ENCODE measurements at regions not wholly inside any gene's neighbourhood (a gene's known extent, or its start where the extent isn't known, plus 50 kb on each side); places are given as distances from the start of the nearest gene placed in this dataset.

DNA sequence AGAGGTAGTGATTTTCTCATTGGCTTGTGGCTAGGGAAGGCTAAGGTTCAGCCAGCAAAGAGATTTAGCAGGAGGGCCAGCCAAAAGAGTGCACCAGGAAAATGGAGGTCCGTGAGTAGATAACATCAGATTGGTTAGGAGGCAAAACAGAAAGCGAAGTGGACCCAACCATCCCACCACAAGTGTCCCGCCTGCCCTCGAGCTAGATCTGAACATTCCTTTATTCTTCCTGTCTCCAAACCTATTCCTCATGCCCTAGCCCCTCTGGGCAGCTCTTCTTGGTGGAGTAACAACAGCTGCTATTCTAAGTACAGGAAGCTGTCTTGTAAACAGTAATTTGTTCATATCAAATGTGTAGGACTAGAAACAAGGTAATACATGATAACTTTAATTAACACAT lies 85.7 kb upstream of the BET1 start:
- Mint-ChIP-seq H3K4me3 (no peak overlapping the region), H3K4me1 (peaks cover 25% of the 10 kb centered on the region), H3K36me3 (ENCODE audit: low read depth) (no peaks in the 10 kb centered on the region), H3K9me3 (no peaks in the 10 kb centered on the region), H3K27me3 (ENCODE audit: insufficient read depth, low read depth, poor library complexity) (no peaks in the 10 kb centered on the region), H3K27ac (no peak overlapping the region)
- H3K36me3 ChIP-seq (ENCODE audit: insufficient read depth): no peaks in the 10 kb centered on the region
- no peaks in the 10 kb centered on the region for H3K27me3 ChIP-seq (ENCODE audit: insufficient read depth)
- H3K4me2 ChIP-seq: no peak overlapping the region
- ATAC-seq: no peak
- H3F3A ChIP-seq (replicated peaks; ENCODE audit: low read depth): no peaks in the 10 kb centered on the region
- no peak overlapping the region for H3K27ac ChIP-seq (ENCODE audit: low read depth)
- no peak for DNase-seq (ENCODE audit: low spot score)
- no peaks in the 10 kb centered on the region for H4K20me1 ChIP-seq (replicated peaks; ENCODE audit: insufficient read depth)
- H3K4me1 ChIP-seq (ENCODE audit: insufficient read depth): peaks cover 18% of the 10 kb centered on the region
- no peak overlapping the region for H2AFZ ChIP-seq
- H3K9me2 ChIP-seq (ENCODE audit: insufficient read depth): no peaks in the 10 kb centered on the region
- H3K4me3 ChIP-seq: no peak overlapping the region
- no peaks in the 10 kb centered on the region for H3K79me2 ChIP-seq (replicated peaks; ENCODE audit: insufficient read depth)
- TF ChIP-seq, protein P1, sequence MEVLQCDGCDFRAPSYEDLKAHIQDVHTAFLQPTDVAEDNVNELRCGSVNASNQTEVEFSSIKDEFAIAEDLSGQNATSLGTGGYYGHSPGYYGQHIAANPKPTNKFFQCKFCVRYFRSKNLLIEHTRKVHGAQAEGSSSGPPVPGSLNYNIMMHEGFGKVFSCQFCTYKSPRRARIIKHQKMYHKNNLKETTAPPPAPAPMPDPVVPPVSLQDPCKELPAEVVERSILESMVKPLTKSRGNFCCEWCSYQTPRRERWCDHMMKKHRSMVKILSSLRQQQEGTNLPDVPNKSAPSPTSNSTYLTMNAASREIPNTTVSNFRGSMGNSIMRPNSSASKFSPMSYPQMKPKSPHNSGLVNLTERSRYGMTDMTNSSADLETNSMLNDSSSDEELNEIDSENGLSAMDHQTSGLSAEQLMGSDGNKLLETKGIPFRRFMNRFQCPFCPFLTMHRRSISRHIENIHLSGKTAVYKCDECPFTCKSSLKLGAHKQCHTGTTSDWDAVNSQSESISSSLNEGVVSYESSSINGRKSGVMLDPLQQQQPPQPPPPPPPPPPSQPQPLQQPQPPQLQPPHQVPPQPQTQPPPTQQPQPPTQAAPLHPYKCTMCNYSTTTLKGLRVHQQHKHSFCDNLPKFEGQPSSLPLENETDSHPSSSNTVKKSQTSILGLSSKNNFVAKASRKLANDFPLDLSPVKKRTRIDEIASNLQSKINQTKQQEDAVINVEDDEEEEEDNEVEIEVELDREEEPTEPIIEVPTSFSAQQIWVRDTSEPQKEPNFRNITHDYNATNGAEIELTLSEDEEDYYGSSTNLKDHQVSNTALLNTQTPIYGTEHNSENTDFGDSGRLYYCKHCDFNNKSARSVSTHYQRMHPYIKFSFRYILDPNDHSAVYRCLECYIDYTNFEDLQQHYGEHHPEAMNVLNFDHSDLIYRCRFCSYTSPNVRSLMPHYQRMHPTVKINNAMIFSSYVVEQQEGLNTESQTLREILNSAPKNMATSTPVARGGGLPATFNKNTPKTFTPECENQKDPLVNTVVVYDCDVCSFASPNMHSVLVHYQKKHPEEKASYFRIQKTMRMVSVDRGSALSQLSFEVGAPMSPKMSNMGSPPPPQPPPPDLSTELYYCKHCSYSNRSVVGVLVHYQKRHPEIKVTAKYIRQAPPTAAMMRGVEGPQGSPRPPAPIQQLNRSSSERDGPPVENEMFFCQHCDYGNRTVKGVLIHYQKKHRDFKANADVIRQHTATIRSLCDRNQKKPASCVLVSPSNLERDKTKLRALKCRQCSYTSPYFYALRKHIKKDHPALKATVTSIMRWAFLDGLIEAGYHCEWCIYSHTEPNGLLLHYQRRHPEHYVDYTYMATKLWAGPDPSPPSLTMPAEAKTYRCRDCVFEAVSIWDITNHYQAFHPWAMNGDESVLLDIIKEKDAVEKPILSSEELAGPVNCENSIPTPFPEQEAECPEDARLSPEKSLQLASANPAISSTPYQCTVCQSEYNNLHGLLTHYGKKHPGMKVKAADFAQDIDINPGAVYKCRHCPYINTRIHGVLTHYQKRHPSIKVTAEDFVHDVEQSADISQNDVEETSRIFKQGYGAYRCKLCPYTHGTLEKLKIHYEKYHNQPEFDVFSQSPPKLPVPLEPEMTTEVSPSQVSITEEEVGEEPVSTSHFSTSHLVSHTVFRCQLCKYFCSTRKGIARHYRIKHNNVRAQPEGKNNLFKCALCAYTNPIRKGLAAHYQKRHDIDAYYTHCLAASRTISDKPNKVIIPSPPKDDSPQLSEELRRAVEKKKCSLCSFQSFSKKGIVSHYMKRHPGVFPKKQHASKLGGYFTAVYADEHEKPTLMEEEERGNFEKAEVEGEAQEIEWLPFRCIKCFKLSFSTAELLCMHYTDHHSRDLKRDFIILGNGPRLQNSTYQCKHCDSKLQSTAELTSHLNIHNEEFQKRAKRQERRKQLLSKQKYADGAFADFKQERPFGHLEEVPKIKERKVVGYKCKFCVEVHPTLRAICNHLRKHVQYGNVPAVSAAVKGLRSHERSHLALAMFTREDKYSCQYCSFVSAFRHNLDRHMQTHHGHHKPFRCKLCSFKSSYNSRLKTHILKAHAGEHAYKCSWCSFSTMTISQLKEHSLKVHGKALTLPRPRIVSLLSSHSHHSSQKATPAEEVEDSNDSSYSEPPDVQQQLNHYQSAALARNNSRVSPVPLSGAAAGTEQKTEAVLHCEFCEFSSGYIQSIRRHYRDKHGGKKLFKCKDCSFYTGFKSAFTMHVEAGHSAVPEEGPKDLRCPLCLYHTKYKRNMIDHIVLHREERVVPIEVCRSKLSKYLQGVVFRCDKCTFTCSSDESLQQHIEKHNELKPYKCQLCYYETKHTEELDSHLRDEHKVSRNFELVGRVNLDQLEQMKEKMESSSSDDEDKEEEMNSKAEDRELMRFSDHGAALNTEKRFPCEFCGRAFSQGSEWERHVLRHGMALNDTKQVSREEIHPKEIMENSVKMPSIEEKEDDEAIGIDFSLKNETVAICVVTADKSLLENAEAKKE (CRISPR knock-in tag; IDR thresholded peaks at IDR 0.05): no peak
- no peak for TF ChIP-seq JUNB (IDR thresholded peaks at IDR 0.05; ENCODE audit: unreplicated experiment)

DNA sequence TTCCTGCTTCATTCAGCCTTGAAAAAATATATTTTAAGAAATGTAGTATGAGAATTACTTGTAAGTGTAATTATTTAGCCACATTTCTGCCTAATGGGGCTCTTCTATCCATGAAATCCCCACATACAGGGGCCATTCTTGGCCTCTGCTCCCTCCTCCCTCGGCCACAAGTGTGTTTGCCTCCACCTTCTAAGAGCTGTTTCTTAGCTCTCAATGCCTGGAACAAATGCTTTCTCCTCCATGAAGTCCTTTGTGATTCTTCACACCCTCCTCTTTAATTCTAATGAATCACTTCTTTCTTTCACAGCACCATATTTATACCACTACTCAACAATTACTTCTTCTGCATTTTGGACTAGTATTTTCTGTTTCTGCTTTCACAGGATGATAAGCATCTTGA lies 88.8 kb upstream of the BET1 start:
- peaks cover 17% of the 10 kb centered on the region for H3K4me1 ChIP-seq (ENCODE audit: insufficient read depth)
- H3K4me2 ChIP-seq: no peak overlapping the region
- H3K4me3 ChIP-seq: no peak overlapping the region
- Mint-ChIP-seq H3K27me3 (ENCODE audit: insufficient read depth, low read depth, poor library complexity) (no peaks in the 10 kb centered on the region), H3K36me3 (ENCODE audit: low read depth) (no peaks in the 10 kb centered on the region), H3K4me3 (no peak overlapping the region), H3K9me3 (no peaks in the 10 kb centered on the region), H3K27ac (0 out of 2 replicates have a peak overlapping the region, but pooled peaks have one; percentile 19), H3K4me1 (peaks cover 19% of the 10 kb centered on the region)
- no peaks in the 10 kb centered on the region for H3F3A ChIP-seq (replicated peaks; ENCODE audit: low read depth)
- no peak for TF ChIP-seq ZNF331 (CRISPR knock-in tag; IDR thresholded peaks at IDR 0.05; ENCODE audit: low read depth)
- TF ChIP-seq, protein P2, sequence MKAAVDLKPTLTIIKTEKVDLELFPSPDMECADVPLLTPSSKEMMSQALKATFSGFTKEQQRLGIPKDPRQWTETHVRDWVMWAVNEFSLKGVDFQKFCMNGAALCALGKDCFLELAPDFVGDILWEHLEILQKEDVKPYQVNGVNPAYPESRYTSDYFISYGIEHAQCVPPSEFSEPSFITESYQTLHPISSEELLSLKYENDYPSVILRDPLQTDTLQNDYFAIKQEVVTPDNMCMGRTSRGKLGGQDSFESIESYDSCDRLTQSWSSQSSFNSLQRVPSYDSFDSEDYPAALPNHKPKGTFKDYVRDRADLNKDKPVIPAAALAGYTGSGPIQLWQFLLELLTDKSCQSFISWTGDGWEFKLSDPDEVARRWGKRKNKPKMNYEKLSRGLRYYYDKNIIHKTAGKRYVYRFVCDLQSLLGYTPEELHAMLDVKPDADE (IDR thresholded peaks at IDR 0.05): no peak
- TF ChIP-seq EZH2 (IDR thresholded peaks at IDR 0.05; ENCODE audit: low read depth, unreplicated experiment): no peak
- DNase-seq (ENCODE audit: low spot score) (peak; percentile 12), ATAC-seq (peak; percentile 70)
- H4K20me1 ChIP-seq (replicated peaks; ENCODE audit: insufficient read depth): no peaks in the 10 kb centered on the region
- H3K27ac ChIP-seq (ENCODE audit: low read depth): no peak overlapping the region
- H2AFZ ChIP-seq: no peak overlapping the region
- no peaks in the 10 kb centered on the region for H3K27me3 ChIP-seq (ENCODE audit: insufficient read depth)
- no peaks in the 10 kb centered on the region for H3K36me3 ChIP-seq (ENCODE audit: insufficient read depth)
- no peaks in the 10 kb centered on the region for H3K79me2 ChIP-seq (replicated peaks; ENCODE audit: insufficient read depth)
- no peaks in the 10 kb centered on the region for H3K9me2 ChIP-seq (ENCODE audit: insufficient read depth)
